ENCODE measurements at regions not wholly inside any gene's neighbourhood (a gene's known extent, or its start where the extent isn't known, plus 50 kb on each side); places are given as distances from the start of the nearest gene placed in this dataset.

GRCh38 chr12:77314378-77315052 is 249.1 kb upstream of the E2F7 start:
- TF ChIP-seq CTCF (IDR thresholded peaks at IDR 0.05): no peak
- no peak for TF ChIP-seq EZH2 (IDR thresholded peaks at IDR 0.05)
- TF ChIP-seq EZH2phosphoT487 (IDR thresholded peaks at IDR 0.05): no peak

All from neural progenitor cell (in vitro differentiated cells).